Astrocyte (in vitro differentiated cells and primary cell): ENCODE measurements at regions not wholly inside any gene's neighbourhood (a gene's known extent, or its start where the extent isn't known, plus 50 kb on each side); places are given as distances from the start of the nearest gene placed in this dataset.

Experiments
- DNase-seq: peaks from one replicate; pipeline ENCODE4 v3.0.0-alpha.2; 2010; ENCODE audit warnings: low read depth
- FAIRE-seq: peaks from 2 replicates; lab custom pipeline; 2011; peaks lifted over from hg19 to GRCh38; lab: Jason Lieb, UNC
- H2AFZ ChIP-seq: 2 replicates; pipeline ENCODE4 v1.6.0; 2012; ENCODE audit warnings: low read depth, low read length, inconsistent platforms
- H3K27ac ChIP-seq: 2 replicates; pipeline ENCODE4 v1.5.1; 2011; ENCODE audit warnings: low read depth, low read length, inconsistent platforms
- H3K27me3 ChIP-seq: 2 replicates; pipeline ENCODE4 v1.6.0; 2011; ENCODE audit warnings: low read length, inconsistent platforms; ENCODE audit not compliant: insufficient read depth
- H3K36me3 ChIP-seq: 2 replicates; pipeline ENCODE4 v1.5.1; 2011; ENCODE audit warnings: low read length, inconsistent platforms; ENCODE audit not compliant: insufficient read depth
- H3K4me1 ChIP-seq: 2 replicates; pipeline ENCODE4 v1.5.1; 2011; ENCODE audit warnings: low read length, inconsistent platforms; ENCODE audit not compliant: insufficient read depth
- H3K4me2 ChIP-seq: 2 replicates; pipeline ENCODE4 v1.6.0; 2012; ENCODE audit warnings: low read length, inconsistent platforms
- H3K4me3 ChIP-seq: 2 replicates; pipeline ENCODE4 v1.5.1; 2011; ENCODE audit warnings: low read depth, mild to moderate bottlenecking, low read length, inconsistent platforms; ENCODE audit not compliant: insufficient read depth
- H3K79me2 ChIP-seq: 2 replicates; pipeline ENCODE4 v1.6.0; 2012; ENCODE audit warnings: mild to moderate bottlenecking, low read length, inconsistent platforms; ENCODE audit not compliant: insufficient read depth
- H3K9ac ChIP-seq: 2 replicates; pipeline ENCODE4 v1.6.0; 2012; ENCODE audit warnings: mild to moderate bottlenecking, low read length, inconsistent platforms
- H3K9me3 ChIP-seq: 2 replicates; pipeline ENCODE4 v1.5.1; 2012; ENCODE audit warnings: low read depth, mild to moderate bottlenecking, low read length, inconsistent platforms; ENCODE audit not compliant: insufficient read depth
- H4K20me1 ChIP-seq: 2 replicates; pipeline ENCODE4 v1.6.0; 2012; ENCODE audit warnings: low read length, inconsistent platforms; ENCODE audit not compliant: insufficient read depth
- H3K27ac Mint-ChIP-seq: one replicate; pipeline ENCODE4 v1.8.0; 2021; ENCODE audit warnings: mild to moderate bottlenecking, mixed read lengths; ENCODE audit not compliant: unreplicated experiment
- H3K27me3 Mint-ChIP-seq: one replicate; pipeline ENCODE4 v1.8.0; 2021; ENCODE audit warnings: low read depth, mixed read lengths; ENCODE audit not compliant: unreplicated experiment
- H3K36me3 Mint-ChIP-seq: one replicate; pipeline ENCODE4 v1.8.0; 2021; ENCODE audit warnings: low read depth, mixed read lengths; ENCODE audit not compliant: unreplicated experiment
- H3K4me1 Mint-ChIP-seq: one replicate; pipeline ENCODE4 v1.8.0; 2021; ENCODE audit warnings: low read depth, mixed read lengths; ENCODE audit not compliant: unreplicated experiment
- H3K4me3 Mint-ChIP-seq: one replicate; pipeline ENCODE4 v1.8.0; 2021; ENCODE audit warnings: mild to moderate bottlenecking, moderate library complexity, mixed read lengths; ENCODE audit not compliant: unreplicated experiment
- H3K9me3 Mint-ChIP-seq: one replicate; pipeline ENCODE4 v1.8.0; 2021; ENCODE audit warnings: mild to moderate bottlenecking, mixed read lengths; ENCODE audit not compliant: unreplicated experiment
- EZH2 ChIP-seq: IDR thresholded peaks from 2 replicates; pipeline ENCODE4 v1.6.1; 2012; ENCODE audit warnings: mild to moderate bottlenecking, low read length, inconsistent platforms; ENCODE audit not compliant: insufficient read depth
- TF ChIP-seq, protein P1 (sequence below): IDR thresholded peaks from 2 replicates; pipeline ENCODE4 v1.5.1; 2011; ENCODE audit warnings: low read depth, mild to moderate bottlenecking, inconsistent platforms, low read length, moderate library complexity; ENCODE audit not compliant: insufficient read depth

DNA sequence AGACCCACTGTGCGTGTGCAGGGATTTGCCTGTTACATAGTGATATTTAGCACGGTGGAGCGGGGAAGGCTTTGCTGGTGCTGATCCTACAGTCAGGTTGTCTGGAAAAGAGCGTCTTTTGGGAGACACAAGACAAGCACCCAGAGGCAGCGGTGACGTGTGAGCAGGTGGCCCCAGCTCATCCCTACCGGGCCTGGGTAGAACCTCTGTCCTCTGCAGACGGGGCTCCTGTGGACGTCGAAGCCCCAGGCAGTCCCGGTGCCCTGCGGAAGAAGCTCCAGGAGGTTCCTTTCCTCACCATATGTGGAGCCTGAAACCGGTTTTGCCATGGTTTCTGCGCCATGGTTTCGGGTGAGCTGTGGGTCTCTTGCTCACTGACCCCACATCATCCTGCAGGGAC, 68.9 kb upstream of the AFDN start:
- Histone ChIP-seq H3K4me3 (no peak overlapping the region), H4K20me1 (no peaks in the 10 kb centered on the region), H3K27ac (no peak overlapping the region), H3K27me3 (no peaks in the 10 kb centered on the region), H3K9me3 (no peaks in the 10 kb centered on the region), H3K4me1 (no peaks in the 10 kb centered on the region), H2AFZ (no peak overlapping the region), H3K36me3 (no peaks in the 10 kb centered on the region), H3K4me2 (no peak overlapping the region), H3K79me2 (no peaks in the 10 kb centered on the region), H3K9ac (no peak overlapping the region)
- H3K4me3 Mint-ChIP-seq = no peak overlapping the region
- no peaks in the 10 kb centered on the region for H3K36me3 Mint-ChIP-seq
- H3K4me1 Mint-ChIP-seq = peaks cover 5% of the 10 kb centered on the region
- peaks cover 35% of the 10 kb centered on the region for H3K27me3 Mint-ChIP-seq
- DNase-seq = no peak
- H3K27ac Mint-ChIP-seq = no peak overlapping the region
- H3K9me3 Mint-ChIP-seq = no peaks in the 10 kb centered on the region
- TF ChIP-seq EZH2 = no peak
- TF ChIP-seq, protein P1, sequence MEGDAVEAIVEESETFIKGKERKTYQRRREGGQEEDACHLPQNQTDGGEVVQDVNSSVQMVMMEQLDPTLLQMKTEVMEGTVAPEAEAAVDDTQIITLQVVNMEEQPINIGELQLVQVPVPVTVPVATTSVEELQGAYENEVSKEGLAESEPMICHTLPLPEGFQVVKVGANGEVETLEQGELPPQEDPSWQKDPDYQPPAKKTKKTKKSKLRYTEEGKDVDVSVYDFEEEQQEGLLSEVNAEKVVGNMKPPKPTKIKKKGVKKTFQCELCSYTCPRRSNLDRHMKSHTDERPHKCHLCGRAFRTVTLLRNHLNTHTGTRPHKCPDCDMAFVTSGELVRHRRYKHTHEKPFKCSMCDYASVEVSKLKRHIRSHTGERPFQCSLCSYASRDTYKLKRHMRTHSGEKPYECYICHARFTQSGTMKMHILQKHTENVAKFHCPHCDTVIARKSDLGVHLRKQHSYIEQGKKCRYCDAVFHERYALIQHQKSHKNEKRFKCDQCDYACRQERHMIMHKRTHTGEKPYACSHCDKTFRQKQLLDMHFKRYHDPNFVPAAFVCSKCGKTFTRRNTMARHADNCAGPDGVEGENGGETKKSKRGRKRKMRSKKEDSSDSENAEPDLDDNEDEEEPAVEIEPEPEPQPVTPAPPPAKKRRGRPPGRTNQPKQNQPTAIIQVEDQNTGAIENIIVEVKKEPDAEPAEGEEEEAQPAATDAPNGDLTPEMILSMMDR = no peak
- FAIRE-seq = no peak

DNA sequence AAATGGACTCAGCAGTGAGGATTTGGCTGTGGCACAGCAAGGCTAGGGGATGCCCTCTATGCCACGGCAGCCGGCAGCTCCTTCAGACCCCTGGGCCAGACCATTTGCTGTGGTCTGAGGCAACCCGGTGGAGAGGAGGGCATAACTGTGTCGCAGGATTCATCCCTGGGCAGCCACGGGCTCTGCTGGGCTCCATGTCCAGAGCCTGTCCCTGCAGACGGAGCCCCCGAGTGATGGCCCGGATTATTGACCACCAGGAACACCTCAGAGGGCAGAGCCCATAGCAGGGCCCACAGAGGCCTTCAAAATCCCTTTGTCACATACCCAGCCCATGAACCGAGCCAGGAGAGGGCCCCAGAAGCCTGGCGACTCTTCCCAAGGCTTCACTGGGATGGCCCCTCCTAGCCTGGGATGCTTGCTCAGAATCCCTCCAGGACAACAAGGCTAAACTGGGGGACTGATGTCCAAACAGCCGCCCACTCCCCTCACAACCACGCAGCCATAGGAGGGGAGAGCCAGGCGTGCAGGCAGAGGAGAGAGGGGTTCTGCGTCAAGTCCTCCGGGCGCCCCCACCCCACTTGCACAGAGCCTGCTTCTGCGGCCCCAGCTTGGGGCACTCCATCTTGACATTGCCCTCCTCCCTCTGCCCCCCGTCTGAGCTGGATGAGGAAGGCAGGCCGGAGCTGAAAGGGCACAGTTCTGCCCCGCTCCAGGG, 68.2 kb upstream of the AFDN start:
- H3K36me3 Mint-ChIP-seq = no peaks in the 10 kb centered on the region
- no peak overlapping the region for H3K27ac Mint-ChIP-seq
- TF ChIP-seq, protein P1 = no peak
- no peak for TF ChIP-seq EZH2
- H3K36me3 ChIP-seq = no peaks in the 10 kb centered on the region
- no peaks in the 10 kb centered on the region for H3K27me3 ChIP-seq
- H3K27me3 Mint-ChIP-seq = peaks cover 35% of the 10 kb centered on the region
- H2AFZ ChIP-seq = no peak overlapping the region
- H3K9ac ChIP-seq = no peak overlapping the region
- H3K79me2 ChIP-seq = no peaks in the 10 kb centered on the region
- no peaks in the 10 kb centered on the region for H3K9me3 Mint-ChIP-seq
- no peak overlapping the region for H3K4me2 ChIP-seq
- H4K20me1 ChIP-seq = no peaks in the 10 kb centered on the region
- H3K27ac ChIP-seq = no peak overlapping the region
- no peak overlapping the region for H3K4me3 Mint-ChIP-seq
- H3K4me1 ChIP-seq = no peaks in the 10 kb centered on the region
- DNase-seq = no peak
- FAIRE-seq = no peak
- no peak overlapping the region for H3K4me3 ChIP-seq
- H3K9me3 ChIP-seq = no peaks in the 10 kb centered on the region
- H3K4me1 Mint-ChIP-seq = peaks cover 5% of the 10 kb centered on the region

DNA sequence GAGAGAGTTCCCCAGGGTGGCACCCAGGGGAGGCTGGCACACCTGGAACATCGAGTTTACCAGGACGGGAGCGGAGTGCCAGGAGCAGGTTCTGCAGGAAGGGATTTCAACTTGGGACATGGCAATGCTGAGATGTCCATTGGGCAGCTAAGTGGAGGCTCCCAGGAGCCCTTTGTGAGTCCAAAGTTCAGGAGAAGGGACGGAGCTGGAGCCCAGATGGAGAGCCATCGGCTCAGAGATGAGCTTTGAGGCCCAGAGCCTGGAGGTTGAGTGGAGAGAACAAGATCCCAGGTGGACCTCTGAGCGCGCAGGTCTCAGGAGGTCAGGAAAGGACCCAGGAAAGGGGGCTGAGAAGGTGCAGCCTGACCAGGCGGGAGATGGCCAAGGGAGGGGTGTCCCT, 67.5 kb upstream of the AFDN start:
- no peaks in the 10 kb centered on the region for H3K79me2 ChIP-seq
- peaks cover 5% of the 10 kb centered on the region for H3K4me1 Mint-ChIP-seq
- peaks cover 38% of the 10 kb centered on the region for H3K27me3 Mint-ChIP-seq
- H4K20me1 ChIP-seq = no peaks in the 10 kb centered on the region
- H3K36me3 ChIP-seq = no peaks in the 10 kb centered on the region
- H3K27me3 ChIP-seq = no peaks in the 10 kb centered on the region
- H3K4me1 ChIP-seq = no peaks in the 10 kb centered on the region
- DNase-seq = no peak
- FAIRE-seq = no peak
- no peak overlapping the region for H3K4me3 ChIP-seq
- H3K9me3 Mint-ChIP-seq = no peaks in the 10 kb centered on the region
- no peak overlapping the region for H2AFZ ChIP-seq
- no peak overlapping the region for H3K4me3 Mint-ChIP-seq
- no peak overlapping the region for H3K4me2 ChIP-seq
- TF ChIP-seq EZH2 = no peak
- TF ChIP-seq, protein P1 = no peak
- no peak overlapping the region for H3K9ac ChIP-seq
- no peak overlapping the region for H3K27ac Mint-ChIP-seq
- H3K36me3 Mint-ChIP-seq = no peaks in the 10 kb centered on the region
- H3K27ac ChIP-seq = no peak overlapping the region
- H3K9me3 ChIP-seq = no peaks in the 10 kb centered on the region
